A549 (cell line): ENCODE measurements at regions not wholly inside any gene's neighbourhood (a gene's known extent, or its start where the extent isn't known, plus 50 kb on each side); places are given as distances from the start of the nearest gene placed in this dataset.

ENCODE experiments used
- ATAC-seq, 2 experiments: fragments of 200-7000 bp in 1 of 2; fragments of >200 bp in 1 of 2; cut with Nextera tagmentation in 1 of 2; cut with Tn5 transposase in 1 of 2; 3 replicates each; pipeline versions ENCODE4 v1.8.0 to v1.9.1; 2018 to 2020; ENCODE audit warnings: mild to moderate bottlenecking in 1 of 2, moderate library complexity in 1 of 2
- CTCF ChIA-PET: fragments of 300-600 bp; sonication (Branson Sonifier 250); formaldehyde crosslinking; extraction: SDS; loops from one replicate; lab custom pipeline; 2021; ENCODE audit warnings: antibody characterized with exemption, inconsistent platforms; lab: Yijun Ruan, JAX
- POLR2A ChIA-PET: fragments of 350-600 bp; formaldehyde crosslinking; extraction: SDS; loops from one replicate; lab custom pipeline; 2021; ENCODE audit warnings: antibody characterized with exemption, inconsistent platforms; lab: Yijun Ruan, JAX
- DNase-seq, 2 experiments: peaks; one replicate each; pipeline versions ENCODE4 v3.0.0 to v3.0.0-alpha.2; 2011 to 2016; ENCODE audit warnings: low read depth in 1 of 2, low spot score in 1 of 2
- FAIRE-seq: peaks from 2 replicates; lab custom pipeline; 2011; peaks lifted over from hg19 to GRCh38; lab: Jason Lieb, UNC
- H3K27ac ChIP-seq, 2 experiments: fragments of >200 bp; sonication (Bioruptor Twin); formaldehyde crosslinking; 3 replicates each; pipeline ENCODE4 v1.5.1; 2016 to 2017
- H3K4me1 ChIP-seq: fragments of >200 bp; sonication (Bioruptor Twin); formaldehyde crosslinking; 3 replicates; pipeline ENCODE4 v1.6.1; 2016
- H3K4me2 ChIP-seq: fragments of >200 bp; sonication (Bioruptor Twin); formaldehyde crosslinking; 3 replicates; pipeline ENCODE4 v1.6.1; 2016
- H3K4me3 ChIP-seq: fragments of >200 bp; sonication (Bioruptor Twin); formaldehyde crosslinking; 3 replicates; pipeline ENCODE4 v1.5.1; 2016
- H3K9me3 ChIP-seq: fragments of >200 bp; sonication (Bioruptor Twin); formaldehyde crosslinking; 3 replicates; pipeline ENCODE4 v1.6.1; 2016
- CBX8 ChIP-seq: fragments of 200-600 bp; sonication (generic); IDR thresholded peaks from 2 replicates; pipeline ENCODE4 v1.6.1; 2016
- CEBPB ChIP-seq, 2 experiments: fragments of >200 bp in 1 of 2; sonication (Bioruptor Twin) in 1 of 2; formaldehyde crosslinking in 1 of 2; IDR thresholded peaks; 2 replicates each; pipeline ENCODE4 v1.6.1; 2012 to 2016
- CHD4 ChIP-seq: fragments of 200-600 bp; sonication (generic); IDR thresholded peaks from 2 replicates; pipeline ENCODE4 v1.6.1; 2016; ENCODE audit warnings: antibody characterized with exemption, mild to moderate bottlenecking, borderline replicate concordance
- CTCF ChIP-seq: fragments of >200 bp; sonication (Bioruptor Twin); formaldehyde crosslinking; IDR thresholded peaks from 3 replicates; pipeline ENCODE4 v1.5.1; 2016
- ELK1 ChIP-seq: fragments of 150-350 bp; IDR thresholded peaks from 2 replicates; pipeline ENCODE4 v1.6.1; 2014; ENCODE audit warnings: low read depth, mild to moderate bottlenecking, low read length
- FOXS1 ChIP-seq: fragments of 250-450 bp; sonication (Bioruptor Pico); IDR thresholded peaks from 2 replicates; pipeline ENCODE4 v1.5.0; 2020; ENCODE audit warnings: mild to moderate bottlenecking, moderate library complexity
- GATA3 ChIP-seq: IDR thresholded peaks from 2 replicates; pipeline ENCODE4 v1.6.1; 2012; ENCODE audit warnings: borderline replicate concordance
- HES2 ChIP-seq: fragments of >200 bp; sonication (Bioruptor Twin); formaldehyde crosslinking; IDR thresholded peaks from 2 replicates; pipeline ENCODE4 v1.6.1; 2016
- HEYL ChIP-seq: fragments of 250-450 bp; sonication (Bioruptor Pico); IDR thresholded peaks from 2 replicates; pipeline ENCODE4 v1.8.0; 2021; ENCODE audit warnings: mild to moderate bottlenecking, moderate library complexity
- HOXB13 ChIP-seq: fragments of 250-450 bp; sonication (Bioruptor Pico); IDR thresholded peaks from 2 replicates; pipeline ENCODE4 v1.5.0; 2020; ENCODE audit warnings: low read depth, mild to moderate bottlenecking, moderate library complexity
- HOXB5 ChIP-seq: fragments of 250-450 bp; sonication (Bioruptor Pico); IDR thresholded peaks from 2 replicates; pipeline ENCODE4 v1.5.0; 2020; ENCODE audit warnings: mild to moderate bottlenecking, moderate library complexity
- JUNB ChIP-seq: fragments of >200 bp; sonication (Bioruptor Twin); formaldehyde crosslinking; IDR thresholded peaks from 2 replicates; pipeline ENCODE4 v1.6.1; 2016
- KDM5A ChIP-seq: fragments of 200-600 bp; sonication (generic); IDR thresholded peaks from 2 replicates; pipeline ENCODE4 v1.6.1; 2016; ENCODE audit warnings: antibody characterized with exemption, mild to moderate bottlenecking
- MAFK ChIP-seq: fragments of 450-650 bp; IDR thresholded peaks from 2 replicates; pipeline ENCODE4 v1.6.1; 2014; ENCODE audit not compliant: partially characterized antibody
- MYC ChIP-seq: IDR thresholded peaks from 2 replicates; pipeline ENCODE4 v1.6.1; 2012; ENCODE audit warnings: mild to moderate bottlenecking, inconsistent platforms, low read length, improper control_type of control experiment, borderline replicate concordance
- NFE2L2 ChIP-seq: fragments of 150-350 bp; conservative IDR thresholded peaks from 2 replicates; pipeline ENCODE4 v1.6.1; 2014; ENCODE audit warnings: low read length
- POLR2AphosphoS2 ChIP-seq: conservative IDR thresholded peaks from 2 replicates; pipeline ENCODE4 v1.6.1; 2012; ENCODE audit warnings: low read length, improper control_type of control experiment, inconsistent platforms
- RARB ChIP-seq: fragments of 250-450 bp; sonication (Bioruptor Pico); IDR thresholded peaks from 2 replicates; pipeline ENCODE4 v1.8.0; 2021; ENCODE audit warnings: mild to moderate bottlenecking, moderate library complexity
- RCOR1 ChIP-seq: fragments of 150-350 bp; IDR thresholded peaks from 2 replicates; pipeline ENCODE4 v1.6.1; 2014; ENCODE audit warnings: antibody characterized with exemption, low read length, low read depth
- RFX5 ChIP-seq: fragments of 450-650 bp; IDR thresholded peaks from 2 replicates; pipeline ENCODE4 v1.7.1; 2014; ENCODE audit warnings: antibody characterized with exemption, mild to moderate bottlenecking, moderate library complexity
- SREBF2 ChIP-seq: fragments of 450-650 bp; IDR thresholded peaks from 2 replicates; pipeline ENCODE4 v1.6.1; 2014; ENCODE audit warnings: mild to moderate bottlenecking, moderate library complexity
- ZC3H11A ChIP-seq: fragments of 450-650 bp; IDR thresholded peaks from 2 replicates; pipeline ENCODE4 v1.6.1; 2014; ENCODE audit warnings: antibody characterized with exemption, mild to moderate bottlenecking
- ZSCAN20 ChIP-seq: fragments of 250-450 bp; sonication (Bioruptor Pico); IDR thresholded peaks from 2 replicates; pipeline ENCODE4 v1.8.0; 2022; ENCODE audit warnings: mild to moderate bottlenecking, moderate library complexity
- WGBS: methylation state at CpG from one replicate; pipeline ENCODE4 v1.1.6; 2017; ENCODE audit errors: missing lambda C conversion rate; 5-methylcytosine and 5-hydroxymethylcytosine counted together
- TF ChIP-seq, protein P1 (sequence below): fragments of 250-450 bp; sonication (Bioruptor Pico); IDR thresholded peaks from 2 replicates; pipeline ENCODE4 v1.5.0; 2020; ENCODE audit warnings: low read depth, mild to moderate bottlenecking, moderate library complexity
- TF ChIP-seq, protein P2 (sequence below): fragments of 250-450 bp; sonication (Bioruptor Pico); IDR thresholded peaks from 2 replicates; pipeline ENCODE4 v1.5.0; 2021; ENCODE audit warnings: mild to moderate bottlenecking, moderate library complexity, borderline replicate concordance

DNA sequence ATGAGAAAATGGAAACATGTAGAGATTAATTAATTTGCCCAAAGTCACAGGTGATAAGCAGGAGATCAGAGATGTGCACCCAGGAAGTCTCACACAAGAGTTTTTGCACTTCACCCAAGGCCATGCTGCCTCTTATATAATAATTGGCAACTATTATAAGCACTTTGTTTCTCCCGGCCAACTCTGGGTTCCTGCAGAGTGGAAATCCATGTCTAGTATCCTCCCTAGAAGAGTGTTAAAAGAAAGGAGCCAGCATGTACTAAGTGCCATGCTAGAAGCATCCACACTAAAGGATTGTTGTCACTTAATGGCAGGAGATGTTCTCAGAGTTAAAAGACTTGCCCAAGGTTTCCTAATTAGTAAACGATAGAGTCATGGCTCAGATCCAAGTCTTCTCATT lies 470.3 kb downstream of the OMA1 start:
- ATAC-seq (no peak), DNase-seq (no peak)
- H3K27ac ChIP-seq: no peak overlapping the region
- POLR2A ChIA-PET: no interaction called here
- H3K9me3 ChIP-seq: no peaks in the 10 kb centered on the region
- TF ChIP-seq RCOR1: no peak
- TF ChIP-seq, protein P1, sequence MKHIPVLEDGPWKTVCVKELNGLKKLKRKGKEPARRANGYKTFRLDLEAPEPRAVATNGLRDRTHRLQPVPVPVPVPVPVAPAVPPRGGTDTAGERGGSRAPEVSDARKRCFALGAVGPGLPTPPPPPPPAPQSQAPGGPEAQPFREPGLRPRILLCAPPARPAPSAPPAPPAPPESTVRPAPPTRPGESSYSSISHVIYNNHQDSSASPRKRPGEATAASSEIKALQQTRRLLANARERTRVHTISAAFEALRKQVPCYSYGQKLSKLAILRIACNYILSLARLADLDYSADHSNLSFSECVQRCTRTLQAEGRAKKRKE (CRISPR knock-in tag): no peak
- no peak for TF ChIP-seq ZSCAN20 (CRISPR knock-in tag)
- TF ChIP-seq RARB (CRISPR knock-in tag): no peak
- no peak for TF ChIP-seq RFX5
- no peak for TF ChIP-seq POLR2AphosphoS2
- TF ChIP-seq CHD4: no peak
- no peak for TF ChIP-seq JUNB
- TF ChIP-seq CEBPB (IDR thresholded peaks at IDR 0.05): no peak
- no peak for TF ChIP-seq FOXS1 (CRISPR knock-in tag)
- TF ChIP-seq KDM5A: no peak
- TF ChIP-seq HOXB5 (CRISPR knock-in tag): no peak
- TF ChIP-seq, protein P2, sequence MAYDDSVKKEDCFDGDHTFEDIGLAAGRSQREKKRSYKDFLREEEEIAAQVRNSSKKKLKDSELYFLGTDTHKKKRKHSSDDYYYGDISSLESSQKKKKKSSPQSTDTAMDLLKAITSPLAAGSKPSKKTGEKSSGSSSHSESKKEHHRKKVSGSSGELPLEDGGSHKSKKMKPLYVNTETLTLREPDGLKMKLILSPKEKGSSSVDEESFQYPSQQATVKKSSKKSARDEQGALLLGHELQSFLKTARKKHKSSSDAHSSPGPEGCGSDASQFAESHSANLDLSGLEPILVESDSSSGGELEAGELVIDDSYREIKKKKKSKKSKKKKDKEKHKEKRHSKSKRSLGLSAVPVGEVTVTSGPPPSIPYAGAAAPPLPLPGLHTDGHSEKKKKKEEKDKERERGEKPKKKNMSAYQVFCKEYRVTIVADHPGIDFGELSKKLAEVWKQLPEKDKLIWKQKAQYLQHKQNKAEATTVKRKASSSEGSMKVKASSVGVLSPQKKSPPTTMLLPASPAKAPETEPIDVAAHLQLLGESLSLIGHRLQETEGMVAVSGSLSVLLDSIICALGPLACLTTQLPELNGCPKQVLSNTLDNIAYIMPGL (CRISPR knock-in tag): no peak
- no peak for TF ChIP-seq HOXB13 (CRISPR knock-in tag)
- TF ChIP-seq CTCF: no peak
- TF ChIP-seq CBX8: no peak
- no peak for TF ChIP-seq SREBF2
- TF ChIP-seq HEYL (CRISPR knock-in tag): no peak
- no peak for TF ChIP-seq MYC
- TF ChIP-seq, all 56 proteins: peak for 0
- Histone ChIP-seq H3K4me3 (no peak overlapping the region), H3K4me1 (no peaks in the 10 kb centered on the region), H3K4me2 (no peak overlapping the region)
- WGBS: 12% methylated on average over 2 of the region's 2 CpGs
- FAIRE-seq: no peak
- CTCF ChIA-PET: no interaction called here

DNA sequence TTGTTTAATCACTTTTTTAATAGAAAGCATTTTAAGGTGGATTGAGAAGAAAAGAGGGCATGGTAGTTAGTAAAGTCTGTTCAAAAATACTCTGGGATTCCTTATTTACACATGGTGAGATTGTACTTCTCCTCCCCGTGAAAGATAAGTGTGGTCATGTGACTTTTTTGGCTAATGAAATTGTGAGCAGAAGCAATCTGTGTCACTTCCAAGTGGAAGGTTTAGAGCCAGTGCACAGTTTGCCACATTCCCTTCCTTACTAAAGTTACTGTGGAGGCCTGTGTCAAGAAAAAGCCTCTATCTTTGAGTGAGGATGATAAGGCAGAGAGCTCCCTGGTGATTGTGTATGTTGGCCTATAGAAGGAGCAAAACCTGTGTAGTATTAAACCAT lies 471.3 kb downstream of the OMA1 start:
- WGBS: 0% methylated on average over 1 of the region's 1 CpG
- H3K4me1 ChIP-seq: no peaks in the 10 kb centered on the region
- ATAC-seq (no peak), DNase-seq (no peak), FAIRE-seq (no peak)
- no peak overlapping the region for H3K4me3 ChIP-seq
- H3K9me3 ChIP-seq: no peaks in the 10 kb centered on the region
- ChIA-PET POLR2A (no interaction called here), CTCF (no interaction called here)
- H3K4me2 ChIP-seq: no peak overlapping the region
- no peak for TF ChIP-seq RFX5
- no peak for TF ChIP-seq HES2
- TF ChIP-seq ZC3H11A: no peak
- no peak for TF ChIP-seq CBX8
- no peak for TF ChIP-seq ELK1
- no peak for TF ChIP-seq FOXS1 (CRISPR knock-in tag)
- TF ChIP-seq, protein P1 (CRISPR knock-in tag): no peak
- no peak for TF ChIP-seq MAFK
- no peak for TF ChIP-seq NFE2L2
- no peak for TF ChIP-seq GATA3
- no peak overlapping the region for H3K27ac ChIP-seq
